AG04450 (cell line): ENCODE measurements at regions not wholly inside any gene's neighbourhood (a gene's known extent, or its start where the extent isn't known, plus 50 kb on each side); places are given as distances from the start of the nearest gene placed in this dataset.

ENCODE experiments used
- CTCF ChIA-PET: fragments of 300-600, 350-600 bp; formaldehyde crosslinking; extraction: SDS; loops from one replicate; lab custom pipeline; 2022; ENCODE audit warnings: antibody characterized with exemption, inconsistent platforms; lab: Charles Lee
- POLR2A ChIA-PET: fragments of 350-600 bp; formaldehyde crosslinking; extraction: SDS; loops from one replicate; lab custom pipeline; 2021; ENCODE audit warnings: antibody characterized with exemption, inconsistent platforms; lab: Yijun Ruan, JAX
- DNase-seq: peaks from one replicate; pipeline ENCODE4 v3.0.0-alpha.2; 2011; ENCODE audit warnings: low read depth, low spot score
- H3K27ac ChIP-seq: one replicate; pipeline ENCODE4 v1.5.1; 2012; ENCODE audit warnings: low read depth, low read length, control low read depth
- H3K27me3 ChIP-seq: one replicate; pipeline ENCODE4 v1.6.0; 2012; ENCODE audit warnings: low read length; ENCODE audit not compliant: control insufficient read depth, insufficient read depth
- H3K4me3 ChIP-seq: 2 replicates; pipeline ENCODE4 v1.5.1; 2011; ENCODE audit warnings: mild to moderate bottlenecking, low read depth, low read length, control low read depth
- H3K9me3 ChIP-seq: 2 replicates; pipeline ENCODE4 v1.5.1; 2012; ENCODE audit warnings: low read length; ENCODE audit not compliant: control insufficient read depth, insufficient read depth
- CTCF ChIP-seq: IDR thresholded peaks from 2 replicates; pipeline ENCODE4 v1.5.1; 2011; ENCODE audit warnings: low read depth, low read length, control low read depth, inconsistent platforms

GRCh38 chr2:18238209-18238608 lies 322.2 kb downstream of the RDH14 start:
- H3K9me3 ChIP-seq: no peaks in the 10 kb centered on the region
- no peak overlapping the region for H3K27ac ChIP-seq
- no peaks in the 10 kb centered on the region for H3K27me3 ChIP-seq
- DNase-seq: no peak
- H3K4me3 ChIP-seq: no peak overlapping the region
- ChIA-PET CTCF (no interaction called here), POLR2A (no interaction called here)
- TF ChIP-seq CTCF: no peak

- DNase-seq: no peak
- Histone ChIP-seq H3K27me3 (no peaks in the 10 kb centered on the region), H3K27ac (no peak overlapping the region), H3K9me3 (no peaks in the 10 kb centered on the region), H3K4me3 (no peak overlapping the region)
- CTCF ChIA-PET: interaction anchor here (0.5 kb wide), 1 partner anchor 387 kb away, joined by 3 read pairs; no protein-coding TSS in a partner anchor
- POLR2A ChIA-PET: no interaction called here
- no peak for TF ChIP-seq CTCF
These were observed 323.2 kb downstream of the RDH14 start for GRCh38 chr2:18237298-18237697.

GRCh38 chr2:18232731-18233438 lies 327.6 kb downstream of the RDH14 start:
- TF ChIP-seq CTCF: no peak
- CTCF ChIA-PET: no interaction called here
- no peaks in the 10 kb centered on the region for H3K27me3 ChIP-seq
- no peaks in the 10 kb centered on the region for H3K9me3 ChIP-seq
- POLR2A ChIA-PET: no interaction called here
- no peak overlapping the region for H3K27ac ChIP-seq
- no peak for DNase-seq
- no peak overlapping the region for H3K4me3 ChIP-seq

GRCh38 chr2:18230668-18231067 lies 329.8 kb downstream of the RDH14 start:
- TF ChIP-seq CTCF: no peak
- H3K27ac ChIP-seq: no peak overlapping the region
- POLR2A ChIA-PET: no interaction called here
- no peak for DNase-seq
- CTCF ChIA-PET: interaction anchor here (1.1 kb wide), 1 partner anchor 147 kb away, joined by 6 read pairs; no protein-coding TSS in a partner anchor
- H3K9me3 ChIP-seq: no peaks in the 10 kb centered on the region
- no peak overlapping the region for H3K4me3 ChIP-seq
- H3K27me3 ChIP-seq: no peaks in the 10 kb centered on the region

- ChIA-PET POLR2A (no interaction called here), CTCF (interaction anchor here (1.5 to 2.6 kb wide), 2 partner anchors 12 to 158 kb away, joined by 3 to 27 read pairs; no protein-coding TSS in a partner anchor)
- DNase-seq: no peak
- peak; percentile 29; the same call in 1 of the 2 replicates for TF ChIP-seq CTCF
- H3K4me3 ChIP-seq: no peak overlapping the region
- H3K27ac ChIP-seq: no peak overlapping the region
- H3K9me3 ChIP-seq: no peaks in the 10 kb centered on the region
- no peaks in the 10 kb centered on the region for H3K27me3 ChIP-seq
These were observed 340.8 kb downstream of the RDH14 start for GRCh38 chr2:18219676-18220075.
